K562 (cell line): ENCODE measurements at regions not wholly inside any gene's neighbourhood (a gene's known extent, or its start where the extent isn't known, plus 50 kb on each side); places are given as distances from the start of the nearest gene placed in this dataset.

Experiments used
- BCLAF1 ChIP-seq, 2 experiments: fragments of 450-650 bp in 1 of 2; IDR thresholded peaks; 2 replicates each; pipeline ENCODE4 v1.6.1; 2011 to 2017; ENCODE audit warnings: low read depth in 2 of 2, antibody characterized with exemption in 1 of 2, borderline replicate concordance in 1 of 2, low read length in 1 of 2, mild to moderate bottlenecking in 1 of 2, mixed read lengths in 1 of 2; ENCODE audit not compliant: control insufficient read depth in 1 of 2
- BMI1 ChIP-seq: fragments of 150-350 bp; IDR thresholded peaks from 2 replicates; pipeline ENCODE4 v1.6.1; 2014; ENCODE audit warnings: low read length
- CREB1 ChIP-seq, 2 experiments: sonication (generic) in 1 of 2; formaldehyde crosslinking in 1 of 2; IDR thresholded peaks; 2 replicates each; pipeline versions ENCODE4 v1.6.1 to v1.8.0; 2012 to 2022; ENCODE audit warnings: inconsistent platforms in 1 of 2, mild to moderate bottlenecking in 1 of 2, missing genetic modification reagents in 1 of 2, moderate library complexity in 1 of 2
- ELF1 ChIP-seq: fragments of 200-800 bp; sonication (Bioruptor generic); IDR thresholded peaks from 2 replicates; pipeline ENCODE4 v1.6.1; 2016; ENCODE audit warnings: missing genetic modification characterization, missing compliant biosample characterization
- FOXA3 ChIP-seq, 2 experiments: fragments of 450-650 bp in 1 of 2; sonication (generic) in 1 of 2; formaldehyde crosslinking; IDR thresholded peaks in 1 of 2; conservative IDR thresholded peaks in 1 of 2; 2 replicates each; pipeline versions ENCODE4 v1.4.0 to v1.8.0; 2020 to 2022; ENCODE audit warnings: mild to moderate bottlenecking in 2 of 2, missing genetic modification reagents in 1 of 2
- HCFC1 ChIP-seq: IDR thresholded peaks from 2 replicates; pipeline ENCODE4 v1.6.1; 2012; ENCODE audit warnings: low read depth, low read length, improper control_type of control experiment
- HMGN3 ChIP-seq: IDR thresholded peaks from 2 replicates; pipeline ENCODE4 v1.6.1; 2011; ENCODE audit warnings: borderline replicate concordance, low read depth, mild to moderate bottlenecking, mixed read lengths, low read length; ENCODE audit not compliant: insufficient read length; ENCODE audit errors: extremely low read depth
- KLF1 ChIP-seq: fragments of 450-650 bp; IDR thresholded peaks from 2 replicates; pipeline ENCODE4 v1.6.1; 2016; ENCODE audit warnings: missing genetic modification characterization, missing compliant biosample characterization
- MLLT1 ChIP-seq, 2 experiments: fragments of 450-650 bp; IDR thresholded peaks; 2 replicates each; pipeline ENCODE4 v1.6.1; 2016
- NCOA1 ChIP-seq: fragments of 450-650 bp; IDR thresholded peaks from 2 replicates; pipeline ENCODE4 v1.6.1; 2016; ENCODE audit warnings: low read depth
- PHF8 ChIP-seq: fragments of 200-600 bp; sonication (generic); IDR thresholded peaks from 2 replicates; pipeline ENCODE4 v1.6.1; 2012; ENCODE audit warnings: mixed run types, mild to moderate bottlenecking, inconsistent platforms, low read length, moderate library complexity, borderline replicate concordance
- PTTG1 ChIP-seq: fragments of 450-650 bp; IDR thresholded peaks from 2 replicates; pipeline ENCODE4 v1.6.1; 2016; ENCODE audit warnings: low read depth, mild to moderate bottlenecking, missing genetic modification characterization, missing compliant biosample characterization
- RAD21 ChIP-seq, 2 experiments: fragments of 250-450 bp in 1 of 2; fragments of 450-650 bp in 1 of 2; sonication (Bioruptor Pico) in 1 of 2; formaldehyde crosslinking in 1 of 2; IDR thresholded peaks in 1 of 2; conservative IDR thresholded peaks in 1 of 2; 2 replicates each; pipeline versions ENCODE4 v1.4.0 to v1.8.0; 2020 to 2022; ENCODE audit warnings: mild to moderate bottlenecking in 2 of 2, moderate library complexity in 1 of 2
- SMARCA4 ChIP-seq: fragments of 450-650 bp; IDR thresholded peaks from 2 replicates; pipeline ENCODE4 v1.6.1; 2016
- TEAD1 ChIP-seq, 2 experiments: fragments of 450-650 bp in 1 of 2; sonication (generic) in 1 of 2; formaldehyde crosslinking; IDR thresholded peaks; 2 replicates each; pipeline versions ENCODE4 v1.4.0 to v1.8.0; 2020 to 2022; ENCODE audit warnings: mild to moderate bottlenecking in 2 of 2, missing genetic modification reagents in 1 of 2
- ZKSCAN3 ChIP-seq: fragments of 250-450 bp; sonication (Bioruptor Pico); IDR thresholded peaks from 2 replicates; pipeline ENCODE4 v1.4.0; 2020
- ZNF586 ChIP-seq: fragments of 450-650 bp; formaldehyde crosslinking; conservative IDR thresholded peaks from 2 replicates; pipeline ENCODE4 v1.4.0; 2020; ENCODE audit warnings: mild to moderate bottlenecking, moderate library complexity
- ZNF766 ChIP-seq: fragments of 200-800 bp; sonication (Bioruptor generic); conservative IDR thresholded peaks from 2 replicates; pipeline ENCODE4 v1.6.1; 2016; ENCODE audit warnings: missing genetic modification characterization, missing compliant biosample characterization
- TF ChIP-seq, protein P1 (sequence below): fragments of 450-650 bp; IDR thresholded peaks from 2 replicates; pipeline ENCODE4 v1.6.1; 2017; ENCODE audit warnings: mild to moderate bottlenecking, moderate library complexity
- TF ChIP-seq, protein P2 (sequence below): sonication (generic); IDR thresholded peaks from 2 replicates; pipeline ENCODE4 v1.6.1; 2016

GRCh38 chr7:98753989-98754479 lies 115.8 kb downstream of the TMEM130 start (continued):
- TF ChIP-seq BCLAF1 (IDR thresholded peaks at IDR 0.05; ENCODE audit: borderline replicate concordance in 1 of 2, control insufficient read depth in 1 of 2, low read depth in 2 of 2, low read length in 1 of 2) (no peak), ZKSCAN3 (CRISPR knock-in tag) (no peak), ZNF766 (CRISPR knock-in tag) (no peak), FOXA3 (CRISPR knock-in tag; conservative IDR thresholded peaks at IDR 0.05 in 1 of 2, IDR thresholded peaks at IDR 0.05 in 1 of 2) (no peak), MLLT1 (IDR thresholded peaks at IDR 0.05) (no peak), PHF8 (no peak), BMI1 (peak; percentile 80; the same call in 1 of the 2 replicates), HMGN3 (no peak), ELF1 (0 out of 2 replicates have a peak, but pooled peaks have one; percentile 25), PTTG1 (no peak), TEAD1 (CRISPR knock-in tag; IDR thresholded peaks at IDR 0.05) (no peak), SMARCA4 (no peak), NCOA1 (no peak), CREB1 (IDR thresholded peaks at IDR 0.05) (no peak), CREB1 (CRISPR knock-in tag; IDR thresholded peaks at IDR 0.05) (no peak), ZNF586 (CRISPR knock-in tag) (no peak), KLF1 (tag) (no peak), RAD21 (CRISPR knock-in tag; conservative IDR thresholded peaks at IDR 0.05 in 1 of 2, IDR thresholded peaks at IDR 0.05 in 1 of 2) (no peak), HCFC1 (no peak)
- TF ChIP-seq, protein P1, sequence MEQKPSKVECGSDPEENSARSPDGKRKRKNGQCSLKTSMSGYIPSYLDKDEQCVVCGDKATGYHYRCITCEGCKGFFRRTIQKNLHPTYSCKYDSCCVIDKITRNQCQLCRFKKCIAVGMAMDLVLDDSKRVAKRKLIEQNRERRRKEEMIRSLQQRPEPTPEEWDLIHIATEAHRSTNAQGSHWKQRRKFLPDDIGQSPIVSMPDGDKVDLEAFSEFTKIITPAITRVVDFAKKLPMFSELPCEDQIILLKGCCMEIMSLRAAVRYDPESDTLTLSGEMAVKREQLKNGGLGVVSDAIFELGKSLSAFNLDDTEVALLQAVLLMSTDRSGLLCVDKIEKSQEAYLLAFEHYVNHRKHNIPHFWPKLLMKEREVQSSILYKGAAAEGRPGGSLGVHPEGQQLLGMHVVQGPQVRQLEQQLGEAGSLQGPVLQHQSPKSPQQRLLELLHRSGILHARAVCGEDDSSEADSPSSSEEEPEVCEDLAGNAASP: no peak
- TF ChIP-seq, protein P2, sequence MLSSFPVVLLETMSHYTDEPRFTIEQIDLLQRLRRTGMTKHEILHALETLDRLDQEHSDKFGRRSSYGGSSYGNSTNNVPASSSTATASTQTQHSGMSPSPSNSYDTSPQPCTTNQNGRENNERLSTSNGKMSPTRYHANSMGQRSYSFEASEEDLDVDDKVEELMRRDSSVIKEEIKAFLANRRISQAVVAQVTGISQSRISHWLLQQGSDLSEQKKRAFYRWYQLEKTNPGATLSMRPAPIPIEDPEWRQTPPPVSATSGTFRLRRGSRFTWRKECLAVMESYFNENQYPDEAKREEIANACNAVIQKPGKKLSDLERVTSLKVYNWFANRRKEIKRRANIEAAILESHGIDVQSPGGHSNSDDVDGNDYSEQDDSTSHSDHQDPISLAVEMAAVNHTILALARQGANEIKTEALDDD: no peak
